Caco-2 (cell line): ENCODE measurements at regions not wholly inside any gene's neighbourhood (a gene's known extent, or its start where the extent isn't known, plus 50 kb on each side); places are given as distances from the start of the nearest gene placed in this dataset.

Experiments used
- BruUV-seq: library from RNA; stranded (reverse); fragments of 400-500 nt; replicated peaks from 2 replicates; lab custom pipeline; 2021; lab: Mats Ljungman, UMichigan
- CTCF ChIA-PET: fragments of 300-600 bp; sonication (Branson Sonifier 250); formaldehyde crosslinking; loops from one replicate; lab custom pipeline; 2022; ENCODE audit warnings: antibody characterized with exemption; lab: Charles Lee
- POLR2A ChIA-PET: fragments of 300-600 bp; sonication (Branson Sonifier 250); formaldehyde crosslinking; loops from one replicate; lab custom pipeline; 2022; ENCODE audit warnings: antibody characterized with exemption; lab: Charles Lee
- DNase-seq, 2 experiments: peaks; one replicate each; pipeline versions ENCODE4 v3.0.0 to v3.0.0-alpha.2; 2020 to 2022
- H3K27me3 ChIP-seq: replicated peaks from 2 replicates; pipeline ENCODE4 v1.6.0; 2011; ENCODE audit warnings: low read length; ENCODE audit not compliant: control insufficient read depth, insufficient read depth
- H3K36me3 ChIP-seq: 2 replicates; pipeline ENCODE4 v1.5.1; 2011; ENCODE audit warnings: low read length; ENCODE audit not compliant: control insufficient read depth, insufficient read depth
- H3K4me1 ChIP-seq: fragments of 250-450 bp; sonication (Bioruptor Pico); 2 replicates; pipeline ENCODE4 v1.5.1; 2020; ENCODE audit warnings: mild to moderate bottlenecking
- H3K4me3 ChIP-seq: 2 replicates; pipeline ENCODE4 v1.5.1; 2011; ENCODE audit warnings: low read depth, mild to moderate bottlenecking, control low read depth, low read length
- H3K9me3 ChIP-seq: fragments of 250-450 bp; sonication (Bioruptor Pico); 2 replicates; pipeline ENCODE4 v1.5.1; 2020; ENCODE audit warnings: mild to moderate bottlenecking, moderate library complexity
- H3K27ac Mint-ChIP-seq: one replicate; pipeline ENCODE4 v1.8.0; 2022; ENCODE audit warnings: mixed read lengths; ENCODE audit not compliant: unreplicated experiment
- H3K27me3 Mint-ChIP-seq: one replicate; pipeline ENCODE4 v1.8.0; 2022; ENCODE audit warnings: mixed read lengths; ENCODE audit not compliant: insufficient read depth, unreplicated experiment
- H3K36me3 Mint-ChIP-seq: one replicate; pipeline ENCODE4 v1.8.0; 2022; ENCODE audit warnings: mild to moderate bottlenecking, mixed read lengths; ENCODE audit not compliant: insufficient read depth, unreplicated experiment
- H3K4me1 Mint-ChIP-seq: one replicate; pipeline ENCODE4 v1.8.0; 2022; ENCODE audit warnings: low read depth, mixed read lengths; ENCODE audit not compliant: unreplicated experiment
- H3K4me3 Mint-ChIP-seq: one replicate; pipeline ENCODE4 v1.8.0; 2022; ENCODE audit warnings: mild to moderate bottlenecking, moderate library complexity, mixed read lengths; ENCODE audit not compliant: unreplicated experiment
- H3K9me3 Mint-ChIP-seq: one replicate; pipeline ENCODE4 v1.8.0; 2022; ENCODE audit warnings: mixed read lengths; ENCODE audit not compliant: unreplicated experiment
- CTCF ChIP-seq, 2 experiments: fragments of 200-600 bp in 1 of 2; IDR thresholded peaks; 1 replicate in 1 of 2; 2 replicates in 1 of 2; pipeline versions ENCODE4 v1.5.1 to v1.8.0; 2011 to 2022; ENCODE audit warnings: antibody characterized with exemption in 1 of 2, control low read depth in 1 of 2, inconsistent platforms in 1 of 2, low read depth in 1 of 2, low read length in 1 of 2, mild to moderate bottlenecking in 1 of 2, moderate library complexity in 1 of 2; ENCODE audit not compliant: insufficient read depth in 1 of 2, severe bottlenecking in 1 of 2, unreplicated experiment in 1 of 2
- intact Hi-C: fragments of 100-400 bp; cut with micrococcal nuclease; formaldehyde crosslinking; loops from one replicate; pipeline ENCODE4 v1.10.0; 2022; ENCODE audit not compliant: unreplicated experiment

GRCh38 chr2:204268971-204269370 is 276.3 kb upstream of the PARD3B start:
- POLR2A ChIA-PET: no interaction called here
- DNase-seq: no peak
- H3K4me1 ChIP-seq: no peaks in the 10 kb centered on the region
- H3K4me3 ChIP-seq: no peak overlapping the region
- intact Hi-C loops: loop anchor here (10.0 kb wide), 2 partner anchors 1406 to 1616 kb away; no protein-coding TSS in a partner anchor
- H3K27me3 ChIP-seq: no peaks in the 10 kb centered on the region
- CTCF ChIA-PET: interaction anchor here (1.0 kb wide), 1 partner anchor 42 kb away, joined by 3 read pairs; no protein-coding TSS in a partner anchor
- no peak for TF ChIP-seq CTCF (IDR thresholded peaks at IDR 0.05; ENCODE audit: insufficient read depth in 1 of 2, low read depth in 1 of 2, low read length in 1 of 2, severe bottlenecking in 1 of 2, unreplicated experiment in 1 of 2)
- H3K27ac Mint-ChIP-seq: no peak overlapping the region
- peaks cover 28% of the 10 kb centered on the region for H3K9me3 Mint-ChIP-seq
- BruUV-seq: no TSS peak
- no peaks in the 10 kb centered on the region for H3K27me3 Mint-ChIP-seq
- no peaks in the 10 kb centered on the region for H3K36me3 Mint-ChIP-seq
- H3K4me1 Mint-ChIP-seq: no peaks in the 10 kb centered on the region
- H3K9me3 ChIP-seq: peaks cover 12% of the 10 kb centered on the region
- no peak overlapping the region for H3K4me3 Mint-ChIP-seq
- H3K36me3 ChIP-seq: no peaks in the 10 kb centered on the region

GRCh38 chr2:204272089-204272488 is 273.2 kb upstream of the PARD3B start:
- TF ChIP-seq CTCF (IDR thresholded peaks at IDR 0.05; ENCODE audit: insufficient read depth in 1 of 2, low read depth in 1 of 2, low read length in 1 of 2, severe bottlenecking in 1 of 2, unreplicated experiment in 1 of 2): no peak
- no peaks in the 10 kb centered on the region for H3K4me1 ChIP-seq
- Mint-ChIP-seq H3K27me3 (no peaks in the 10 kb centered on the region), H3K36me3 (no peaks in the 10 kb centered on the region), H3K27ac (no peak overlapping the region), H3K9me3 (peaks cover 28% of the 10 kb centered on the region), H3K4me3 (no peak overlapping the region), H3K4me1 (no peaks in the 10 kb centered on the region)
- ChIA-PET CTCF (no interaction called here), POLR2A (no interaction called here)
- no peak for DNase-seq
- H3K4me3 ChIP-seq: no peak overlapping the region
- intact Hi-C loops: no loop called here
- no peaks in the 10 kb centered on the region for H3K27me3 ChIP-seq
- peaks cover 12% of the 10 kb centered on the region for H3K9me3 ChIP-seq
- no TSS peak for BruUV-seq
- no peaks in the 10 kb centered on the region for H3K36me3 ChIP-seq

- intact Hi-C loops: no loop called here
- no peaks in the 10 kb centered on the region for H3K27me3 Mint-ChIP-seq
- no peak for DNase-seq
- no TSS peak for BruUV-seq
- peaks cover 28% of the 10 kb centered on the region for H3K9me3 Mint-ChIP-seq
- H3K4me3 ChIP-seq: no peak overlapping the region
- peaks cover 12% of the 10 kb centered on the region for H3K9me3 ChIP-seq
- ChIA-PET CTCF (no interaction called here), POLR2A (no interaction called here)
- H3K27me3 ChIP-seq: no peaks in the 10 kb centered on the region
- no peak overlapping the region for H3K27ac Mint-ChIP-seq
- H3K36me3 ChIP-seq: no peaks in the 10 kb centered on the region
- H3K4me3 Mint-ChIP-seq: no peak overlapping the region
- no peaks in the 10 kb centered on the region for H3K36me3 Mint-ChIP-seq
- no peaks in the 10 kb centered on the region for H3K4me1 Mint-ChIP-seq
- TF ChIP-seq CTCF (IDR thresholded peaks at IDR 0.05; ENCODE audit: insufficient read depth in 1 of 2, low read depth in 1 of 2, low read length in 1 of 2, severe bottlenecking in 1 of 2, unreplicated experiment in 1 of 2): no peak
- no peaks in the 10 kb centered on the region for H3K4me1 ChIP-seq
These were observed 272.5 kb upstream of the PARD3B start for GRCh38 chr2:204272610-204273287.
